Nephron progenitor cell (in vitro differentiated cells): ENCODE measurements at regions not wholly inside any gene's neighbourhood (a gene's known extent, or its start where the extent isn't known, plus 50 kb on each side); places are given as distances from the start of the nearest gene placed in this dataset.

Experiments used
- DNase-seq: peaks from one replicate; pipeline ENCODE4 v3.0.0; 2021
- H3K27ac Mint-ChIP-seq: 2 replicates; pipeline ENCODE4 v1.8.0; 2021; ENCODE audit warnings: mild to moderate bottlenecking, moderate library complexity, mixed read lengths
- H3K27me3 Mint-ChIP-seq: 2 replicates; pipeline ENCODE4 v1.8.0; 2021; ENCODE audit warnings: mild to moderate bottlenecking, low read depth, mixed read lengths; ENCODE audit not compliant: poor library complexity
- H3K36me3 Mint-ChIP-seq: 2 replicates; pipeline ENCODE4 v1.8.0; 2021; ENCODE audit warnings: low read depth, mixed read lengths
- H3K4me1 Mint-ChIP-seq: 2 replicates; pipeline ENCODE4 v1.8.0; 2021; ENCODE audit warnings: mixed read lengths
- H3K4me3 Mint-ChIP-seq: 2 replicates; pipeline ENCODE4 v1.8.0; 2021; ENCODE audit warnings: mild to moderate bottlenecking, moderate library complexity, mixed read lengths
- H3K9me3 Mint-ChIP-seq: 2 replicates; pipeline ENCODE4 v1.8.0; 2021; ENCODE audit warnings: mild to moderate bottlenecking, moderate library complexity, mixed read lengths
- CTCF ChIP-seq: fragments of 200-600 bp; sonication (generic); IDR thresholded peaks from 2 replicates; pipeline ENCODE4 v1.5.0; 2021; ENCODE audit warnings: antibody characterized with exemption

- H3K27me3 Mint-ChIP-seq, result peaks cover 10% of the 10 kb centered on the region
- no peak for DNase-seq
- peak overlapping the region; percentile 73 for H3K27ac Mint-ChIP-seq
- H3K36me3 Mint-ChIP-seq, result no peaks in the 10 kb centered on the region
- peaks cover 56% of the 10 kb centered on the region for H3K4me1 Mint-ChIP-seq
- no peaks in the 10 kb centered on the region for H3K9me3 Mint-ChIP-seq
- no peak overlapping the region for H3K4me3 Mint-ChIP-seq
- TF ChIP-seq CTCF, result no peak
Measured at GRCh38 chr10:131427281-131427680, 115.8 kb upstream of the TCERG1L start.

- H3K36me3 Mint-ChIP-seq, result no peaks in the 10 kb centered on the region
- H3K27me3 Mint-ChIP-seq, result peaks cover 10% of the 10 kb centered on the region
- H3K27ac Mint-ChIP-seq, result no peak overlapping the region
- no peak overlapping the region for H3K4me3 Mint-ChIP-seq
- no peak for DNase-seq
- TF ChIP-seq CTCF, result no peak
- H3K9me3 Mint-ChIP-seq, result no peaks in the 10 kb centered on the region
- peaks cover 56% of the 10 kb centered on the region for H3K4me1 Mint-ChIP-seq
Measured at GRCh38 chr10:131427901-131428300, 116.4 kb upstream of the TCERG1L start.

- H3K4me1 Mint-ChIP-seq, result peaks cover 49% of the 10 kb centered on the region
- H3K9me3 Mint-ChIP-seq, result no peaks in the 10 kb centered on the region
- peaks cover 10% of the 10 kb centered on the region for H3K27me3 Mint-ChIP-seq
Measured at GRCh38 chr10:131429141-131429540, 117.6 kb upstream of the TCERG1L start.

GRCh38 chr10:131429942-131430341 lies 118.4 kb upstream of the TCERG1L start:
- peaks cover 43% of the 10 kb centered on the region for H3K4me1 Mint-ChIP-seq
- peaks cover 10% of the 10 kb centered on the region for H3K27me3 Mint-ChIP-seq
- no peaks in the 10 kb centered on the region for H3K9me3 Mint-ChIP-seq
- DNase-seq, result no peak
- H3K4me3 Mint-ChIP-seq, result no peak overlapping the region
- no peaks in the 10 kb centered on the region for H3K36me3 Mint-ChIP-seq
- TF ChIP-seq CTCF, result no peak
- H3K27ac Mint-ChIP-seq, result no peak overlapping the region

More at GRCh38 chr10:131429141-131429540, 117.6 kb upstream of the TCERG1L start:
- Mint-ChIP-seq H3K36me3 (no peaks in the 10 kb centered on the region), H3K4me3 (no peak overlapping the region), H3K27ac (peak overlapping the region; percentile 45)
- DNase-seq, result no peak
- no peak for TF ChIP-seq CTCF

- Mint-ChIP-seq H3K27me3 (peaks cover 12% of the 10 kb centered on the region), H3K36me3 (no peaks in the 10 kb centered on the region), H3K9me3 (no peaks in the 10 kb centered on the region), H3K4me3 (no peak overlapping the region), H3K27ac (no peak overlapping the region), H3K4me1 (peaks cover 34% of the 10 kb centered on the region)
- no peak for TF ChIP-seq CTCF
- no peak for DNase-seq
Measured at GRCh38 chr10:131430716-131431412, 119.3 kb upstream of the TCERG1L start.

- Mint-ChIP-seq H3K4me1 (peaks cover 27% of the 10 kb centered on the region), H3K36me3 (no peaks in the 10 kb centered on the region), H3K4me3 (no peak overlapping the region), H3K9me3 (no peaks in the 10 kb centered on the region), H3K27ac (no peak overlapping the region), H3K27me3 (peaks cover 12% of the 10 kb centered on the region)
- no peak for DNase-seq
- no peak for TF ChIP-seq CTCF
Measured at GRCh38 chr10:131431533-131431932, 120.0 kb upstream of the TCERG1L start.
